ENCODE measurements at regions not wholly inside any gene's neighbourhood (a gene's known extent, or its start where the extent isn't known, plus 50 kb on each side); places are given as distances from the start of the nearest gene placed in this dataset.

DNA sequence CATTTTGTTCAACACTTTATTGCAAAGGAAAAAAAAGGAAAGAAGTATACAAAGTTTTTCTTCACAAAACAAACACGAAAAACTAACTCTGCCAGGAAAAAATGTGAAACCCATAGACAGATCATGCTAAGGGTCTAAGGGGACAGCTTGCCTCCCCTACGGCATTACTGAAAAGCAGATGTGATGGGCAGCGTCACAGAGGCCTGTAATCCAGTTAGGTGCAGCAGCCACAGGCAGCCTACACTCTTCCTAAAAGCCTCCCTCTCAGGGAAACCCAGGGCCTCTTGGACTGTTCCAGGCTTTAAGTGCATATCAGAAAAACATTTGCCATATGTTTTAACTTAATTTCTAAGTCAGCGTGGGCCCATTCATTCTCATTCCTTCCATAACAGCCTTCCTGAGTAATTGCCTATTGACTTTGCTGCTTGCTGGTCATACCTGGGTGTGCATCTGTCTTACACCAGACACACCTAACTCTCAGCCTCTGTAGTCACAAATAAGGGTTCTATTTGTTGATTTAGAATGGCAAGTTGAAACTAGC, 135.7 kb upstream of the SERP2 start (continued):
- TF ChIP-seq KDM5A (IDR thresholded peaks at IDR 0.05; ENCODE audit: low read length) (no peak), RXRA (IDR thresholded peaks at IDR 0.05; ENCODE audit: insufficient read depth, low read depth, low read length) (no peak), SP1 (IDR thresholded peaks at IDR 0.05; ENCODE audit: low read depth, low read length) (no peak), CBX8 (IDR thresholded peaks at IDR 0.05; ENCODE audit: borderline replicate concordance, low read depth, low read length) (no peak), BACH1 (IDR thresholded peaks at IDR 0.05; ENCODE audit: low read length) (no peak), EZH2 (IDR thresholded peaks at IDR 0.05; ENCODE audit: low read depth, low read length, severe bottlenecking) (no peak)
